Spleen (tissue), 11 donors: ENCODE measurements at regions not wholly inside any gene's neighbourhood (a gene's known extent, or its start where the extent isn't known, plus 50 kb on each side); places are given as distances from the start of the nearest gene placed in this dataset.
"Not testable (repeated sequence)": the region's sequence is repeated elsewhere in the genome, so short reads cannot be mapped to it uniquely, and the experiment has no call there.

Experiments used
- DNase-seq: peaks from one replicate; pipeline ENCODE4 v3.0.0-alpha.2; 2020
- H3K27ac ChIP-seq, 8 donors: fragments of 200-600 bp; sonication (generic) in 7 of 8; 1 replicate in 4 of 8; 2 replicates in 4 of 8; pipeline versions ENCODE4 v1.5.0 to v1.8.0; 2016 to 2021; ENCODE audit warnings: inconsistent platforms in 4 of 8, mild to moderate bottlenecking in 4 of 8, moderate library complexity in 1 of 8
- H3K27me3 ChIP-seq, 7 donors: fragments of 200-600 bp; sonication (generic) in 6 of 7; replicated peaks in 1 of 7; 1 replicate in 4 of 7; 2 replicates in 3 of 7; pipeline versions ENCODE4 v1.5.0 to v1.8.0; 2016 to 2021; ENCODE audit warnings: inconsistent platforms in 3 of 7, mild to moderate bottlenecking in 1 of 7
- H3K36me3 ChIP-seq, 6 donors: fragments of 200-600 bp; sonication (generic) in 5 of 6; 1 replicate in 4 of 6; 2 replicates in 2 of 6; pipeline versions ENCODE4 v1.5.0 to v1.8.0; 2016 to 2021; ENCODE audit warnings: inconsistent platforms in 2 of 6
- H3K4me1 ChIP-seq, 6 donors: fragments of 200-600 bp; sonication (generic) in 5 of 6; 1 replicate in 3 of 6; 2 replicates in 3 of 6; pipeline versions ENCODE4 v1.5.0 to v1.8.0; 2016 to 2021; ENCODE audit warnings: inconsistent platforms in 3 of 6
- H3K4me3 ChIP-seq, 8 donors: fragments of 200-600 bp; sonication (generic) in 7 of 8; 1 replicate in 4 of 8; 2 replicates in 4 of 8; pipeline versions ENCODE4 v1.5.0 to v1.8.0; 2016 to 2021; ENCODE audit warnings: inconsistent platforms in 4 of 8, mild to moderate bottlenecking in 4 of 8, moderate library complexity in 2 of 8
- H3K9me3 ChIP-seq, 8 donors: fragments of 200-600 bp; sonication (generic) in 7 of 8; 1 replicate in 4 of 8; 2 replicates in 4 of 8; pipeline versions ENCODE4 v1.5.0 to v1.8.0; 2016 to 2021; ENCODE audit warnings: inconsistent platforms in 4 of 8
- CTCF ChIP-seq, 11 experiments: fragments of 200-600 bp in 7 of 11; fragments of 450-650 bp in 4 of 11; sonication (generic) in 4 of 11; IDR thresholded peaks in 8 of 11; conservative IDR thresholded peaks in 3 of 11; 1 replicate in 7 of 11; 2 replicates in 4 of 11; pipeline versions ENCODE4 v1.4.0 to v1.8.0; 2016 to 2021; ENCODE audit warnings: antibody characterized with exemption in 11 of 11, inconsistent platforms in 4 of 11, mild to moderate bottlenecking in 1 of 11
- POLR2A ChIP-seq, 3 donors: fragments of 450-650 bp; IDR thresholded peaks; one replicate each; pipeline ENCODE4 v1.5.1; 2017; ENCODE audit warnings: antibody characterized with exemption in 3 of 3, mild to moderate bottlenecking in 1 of 3
- POLR2AphosphoS5 ChIP-seq, 3 donors: sonication (generic); formaldehyde crosslinking; IDR thresholded peaks; one replicate each; pipeline ENCODE4 v1.5.1; 2017; ENCODE audit warnings: antibody characterized with exemption in 3 of 3
- WGBS, 5 donors: extraction: QIAGEN DNeasy Blood & Tissue Kit in 3 of 5; methylation state at CpG; one replicate each; pipeline versions ENCODE4 v1.1.5 to v1.1.7; 2013 to 2018; 5-methylcytosine and 5-hydroxymethylcytosine counted together
- intact Hi-C: fragments of 100-400 bp; cut with DNase I; formaldehyde crosslinking; loops from one replicate; pipeline ENCODE4 v1.15.0; 2023; ENCODE audit warnings: low total_unique reads
- donor health status: healthy with polysubstance abuse.
- donor health status: DM: no; HTN: no; CAD: no; lungs with moderate emphysema.
- donor health status: DM: no; HTN: no; CAD: no.
- donor health status: Bipolar disorder and iron deficiency.
- donor health status: healthy.
- donor health status: DM: no; HTN: no; CAD: no.
- donor health status: DM: yes; HTN: yes; CAD: no.

GRCh38 chr16:13848795-13849194 is 71.2 kb upstream of the ERCC4 start:
- intact Hi-C loops: no loop called here
- no peak for DNase-seq
- H3K27me3 ChIP-seq: peaks cover 0 to 18% (median 0%) of the 10 kb centered on the region in 7 donors
- no peak overlapping the region for H3K27ac ChIP-seq
- no peak for TF ChIP-seq POLR2AphosphoS5 (IDR thresholded peaks at IDR 0.05)
- no peak for TF ChIP-seq CTCF (IDR thresholded peaks at IDR 0.05 in 8 of 11, conservative IDR thresholded peaks at IDR 0.05 in 3 of 11)
- TF ChIP-seq POLR2A (IDR thresholded peaks at IDR 0.05): no peak
- H3K4me1 ChIP-seq: no peaks in the 10 kb centered on the region
- peaks cover 0 to 8% (median 0%) of the 10 kb centered on the region in 8 donors for H3K9me3 ChIP-seq
- 68 to 89% (median 75%) methylated on average over 2 of the region's 2 CpGs for WGBS, 5 donors
- H3K36me3 ChIP-seq: no peaks in the 10 kb centered on the region
- H3K4me3 ChIP-seq: no peak overlapping the region

GRCh38 chr16:13850173-13850572 is 69.8 kb upstream of the ERCC4 start:
- H3K9me3 ChIP-seq, H3K4me1 ChIP-seq, H3K36me3 ChIP-seq, intact Hi-C loops, DNase-seq, H3K27ac ChIP-seq, H3K4me3 ChIP-seq: not testable (repeated sequence)
- H3K27me3 ChIP-seq: peaks cover 0 to 18% (median 0%) of the 10 kb centered on the region in 7 donors
- WGBS, 5 donors: 73 to 98% (median 84%) methylated on average over 3 to 4 of the region's 4 CpGs

GRCh38 chr16:13852827-13853226 is 67.1 kb upstream of the ERCC4 start:
- peaks cover 0 to 20% (median 0%) of the 10 kb centered on the region in 7 donors for H3K27me3 ChIP-seq
- 84 to 96% (median 94%) methylated on average over 5 of the region's 5 CpGs for WGBS, 5 donors
- no peaks in the 10 kb centered on the region for H3K4me1 ChIP-seq
- TF ChIP-seq POLR2AphosphoS5 (IDR thresholded peaks at IDR 0.05): no peak
- intact Hi-C loops: no loop called here
- no peaks in the 10 kb centered on the region for H3K9me3 ChIP-seq
- no peak overlapping the region for H3K27ac ChIP-seq
- H3K36me3 ChIP-seq: no peaks in the 10 kb centered on the region
- no peak overlapping the region for H3K4me3 ChIP-seq
- DNase-seq: no peak

GRCh38 chr16:13856398-13856797 is 63.6 kb upstream of the ERCC4 start:
- peaks cover 0 to 28% (median 0%) of the 10 kb centered on the region in 7 donors for H3K27me3 ChIP-seq
- H3K9me3 ChIP-seq: no peaks in the 10 kb centered on the region
- DNase-seq: no peak
- no peaks in the 10 kb centered on the region for H3K4me1 ChIP-seq
- intact Hi-C loops: no loop called here
- no peak for TF ChIP-seq POLR2AphosphoS5 (IDR thresholded peaks at IDR 0.05)
- TF ChIP-seq CTCF (IDR thresholded peaks at IDR 0.05 in 8 of 11, conservative IDR thresholded peaks at IDR 0.05 in 3 of 11): no peak
- no peak for TF ChIP-seq POLR2A (IDR thresholded peaks at IDR 0.05)
- no peak overlapping the region for H3K27ac ChIP-seq
- H3K4me3 ChIP-seq: no peak overlapping the region
- no peaks in the 10 kb centered on the region for H3K36me3 ChIP-seq
- 58 to 75% (median 72%) methylated on average over 2 of the region's 2 CpGs for WGBS, 5 donors

- WGBS, 5 donors: 55 to 68% (median 65%) methylated on average over 7 of the region's 7 CpGs
- no peak for TF ChIP-seq CTCF (IDR thresholded peaks at IDR 0.05 in 8 of 11, conservative IDR thresholded peaks at IDR 0.05 in 3 of 11)
- TF ChIP-seq POLR2A (IDR thresholded peaks at IDR 0.05): no peak
- TF ChIP-seq POLR2AphosphoS5 (IDR thresholded peaks at IDR 0.05): no peak
- no peak overlapping the region for H3K27ac ChIP-seq
Measured at GRCh38 chr16:13856811-13857511, 63.0 kb upstream of the ERCC4 start.

More at GRCh38 chr16:13856811-13857511, 63.0 kb upstream of the ERCC4 start:
- Histone ChIP-seq H3K4me1 (no peaks in the 10 kb centered on the region), H3K27me3 (peaks cover 0 to 28% (median 0%) of the 10 kb centered on the region in 7 donors), H3K9me3 (no peaks in the 10 kb centered on the region), H3K4me3 (no peak overlapping the region), H3K36me3 (no peaks in the 10 kb centered on the region)
- intact Hi-C loops: no loop called here
- no peak for DNase-seq
